OCI-LY7 (cell line): ENCODE measurements at regions not wholly inside any gene's neighbourhood (a gene's known extent, or its start where the extent isn't known, plus 50 kb on each side); places are given as distances from the start of the nearest gene placed in this dataset.

Source experiments
- BruUV-seq: library from RNA; stranded (reverse); fragments of 400-500 nt; replicated peaks from 2 replicates; lab custom pipeline; 2021; lab: Mats Ljungman, UMichigan
- CTCF ChIA-PET: fragments of 300-600 bp; sonication (Branson Sonifier 250); formaldehyde crosslinking; loops from one replicate; lab custom pipeline; 2022; ENCODE audit warnings: antibody characterized with exemption; ENCODE audit not compliant: unreplicated experiment; lab: Charles Lee
- POLR2A ChIA-PET: fragments of 300-600 bp; sonication (Branson Sonifier 250); formaldehyde crosslinking; loops from one replicate; lab custom pipeline; 2022; ENCODE audit warnings: antibody characterized with exemption; lab: Charles Lee
- DNase-seq: peaks from one replicate; pipeline ENCODE4 v3.0.0-alpha.2; 2015; ENCODE audit warnings: low spot score
- H2AFZ ChIP-seq: fragments of 200-600 bp; sonication (generic), shearing (Covaris generic); 2 replicates; pipeline ENCODE4 v1.6.1; 2014; ENCODE audit warnings: mild to moderate bottlenecking, antibody characterized with exemption, low read length, moderate library complexity
- H3K27ac ChIP-seq: fragments of 200-600 bp; sonication (generic); 2 replicates; pipeline ENCODE4 v1.5.1; 2014; ENCODE audit warnings: mixed run types, low read depth, mild to moderate bottlenecking, moderate library complexity, low read length, inconsistent platforms; ENCODE audit not compliant: poor library complexity, severe bottlenecking
- H3K36me3 ChIP-seq: fragments of 200-600 bp; sonication (generic); 2 replicates; pipeline ENCODE4 v1.6.1; 2014; ENCODE audit warnings: mild to moderate bottlenecking, antibody characterized with exemption, low read length, moderate library complexity, mixed read lengths; ENCODE audit not compliant: insufficient read depth
- H3K4me1 ChIP-seq: fragments of 200-600 bp; sonication (generic); 2 replicates; pipeline ENCODE4 v1.5.1; 2014; ENCODE audit warnings: mild to moderate bottlenecking, low read length; ENCODE audit not compliant: insufficient read depth, poor library complexity, severe bottlenecking
- H3K4me2 ChIP-seq: fragments of 200-600 bp; sonication (generic); 2 replicates; pipeline ENCODE4 v1.6.1; 2014; ENCODE audit warnings: mild to moderate bottlenecking, low read length
- H3K4me3 ChIP-seq: fragments of 200-600 bp; sonication (generic); 2 replicates; pipeline ENCODE4 v1.5.1; 2014; ENCODE audit warnings: mild to moderate bottlenecking, low read depth, low read length; ENCODE audit not compliant: poor library complexity, severe bottlenecking
- H3K79me2 ChIP-seq: fragments of 200-600 bp; sonication (generic); 2 replicates; pipeline ENCODE4 v1.6.1; 2016; ENCODE audit warnings: low read depth, mild to moderate bottlenecking, low read length, moderate library complexity, mixed read lengths; ENCODE audit not compliant: insufficient read depth
- H3K9me2 ChIP-seq: fragments of 200-600 bp; sonication (generic); 2 replicates; pipeline ENCODE4 v1.6.1; 2016; ENCODE audit warnings: mild to moderate bottlenecking, low read length, mixed read lengths; ENCODE audit not compliant: insufficient read depth
- H3K9me3 ChIP-seq: fragments of 200-600 bp; sonication (generic); 2 replicates; pipeline ENCODE4 v1.6.1; 2014; ENCODE audit warnings: mild to moderate bottlenecking, mixed run types, low read length, mixed read lengths
- H4K20me1 ChIP-seq: fragments of 200-600 bp; sonication (generic); 2 replicates; pipeline ENCODE4 v1.6.1; 2014; ENCODE audit warnings: mild to moderate bottlenecking, antibody characterized with exemption, low read length, moderate library complexity, mixed read lengths; ENCODE audit not compliant: insufficient read depth
- EZH2phosphoT487 ChIP-seq: fragments of 200-600 bp; sonication (generic); IDR thresholded peaks from 2 replicates; pipeline ENCODE4 v1.6.1; 2018; ENCODE audit warnings: low read depth, borderline replicate concordance, mild to moderate bottlenecking, mixed run types, antibody characterized with exemption, low read length, moderate library complexity, mixed read lengths
- intact Hi-C: fragments of 100-400 bp; cut with micrococcal nuclease; formaldehyde crosslinking; loops from one replicate; pipeline ENCODE4 v1.10.0; 2022; ENCODE audit not compliant: unreplicated experiment
- TF ChIP-seq, protein P1 (sequence below): fragments of 200-600 bp; sonication (generic); conservative IDR thresholded peaks from 2 replicates; pipeline ENCODE4 v1.5.1; 2014; ENCODE audit warnings: mild to moderate bottlenecking, antibody characterized with exemption, low read length, moderate library complexity, mixed read lengths

- CTCF ChIA-PET = no interaction called here
- H3K4me3 ChIP-seq = no peak overlapping the region
- BruUV-seq = no TSS peak
- H3K9me3 ChIP-seq = no peaks in the 10 kb centered on the region
- no peaks in the 10 kb centered on the region for H3K4me1 ChIP-seq
- no peaks in the 10 kb centered on the region for H3K36me3 ChIP-seq
- H3K27ac ChIP-seq = no peak overlapping the region
- no peak overlapping the region for H2AFZ ChIP-seq
- TF ChIP-seq, protein P1, sequence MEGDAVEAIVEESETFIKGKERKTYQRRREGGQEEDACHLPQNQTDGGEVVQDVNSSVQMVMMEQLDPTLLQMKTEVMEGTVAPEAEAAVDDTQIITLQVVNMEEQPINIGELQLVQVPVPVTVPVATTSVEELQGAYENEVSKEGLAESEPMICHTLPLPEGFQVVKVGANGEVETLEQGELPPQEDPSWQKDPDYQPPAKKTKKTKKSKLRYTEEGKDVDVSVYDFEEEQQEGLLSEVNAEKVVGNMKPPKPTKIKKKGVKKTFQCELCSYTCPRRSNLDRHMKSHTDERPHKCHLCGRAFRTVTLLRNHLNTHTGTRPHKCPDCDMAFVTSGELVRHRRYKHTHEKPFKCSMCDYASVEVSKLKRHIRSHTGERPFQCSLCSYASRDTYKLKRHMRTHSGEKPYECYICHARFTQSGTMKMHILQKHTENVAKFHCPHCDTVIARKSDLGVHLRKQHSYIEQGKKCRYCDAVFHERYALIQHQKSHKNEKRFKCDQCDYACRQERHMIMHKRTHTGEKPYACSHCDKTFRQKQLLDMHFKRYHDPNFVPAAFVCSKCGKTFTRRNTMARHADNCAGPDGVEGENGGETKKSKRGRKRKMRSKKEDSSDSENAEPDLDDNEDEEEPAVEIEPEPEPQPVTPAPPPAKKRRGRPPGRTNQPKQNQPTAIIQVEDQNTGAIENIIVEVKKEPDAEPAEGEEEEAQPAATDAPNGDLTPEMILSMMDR = no peak
- no peak for TF ChIP-seq EZH2phosphoT487
- DNase-seq = no peak
- no peaks in the 10 kb centered on the region for H3K9me2 ChIP-seq
- POLR2A ChIA-PET = no interaction called here
- no peaks in the 10 kb centered on the region for H4K20me1 ChIP-seq
- no peak overlapping the region for H3K4me2 ChIP-seq
- H3K79me2 ChIP-seq = no peaks in the 10 kb centered on the region
- intact Hi-C loops = no loop called here
Measured at GRCh38 chr18:30039201-30039600, 1003.3 kb downstream of the DSC3 start.

DNA sequence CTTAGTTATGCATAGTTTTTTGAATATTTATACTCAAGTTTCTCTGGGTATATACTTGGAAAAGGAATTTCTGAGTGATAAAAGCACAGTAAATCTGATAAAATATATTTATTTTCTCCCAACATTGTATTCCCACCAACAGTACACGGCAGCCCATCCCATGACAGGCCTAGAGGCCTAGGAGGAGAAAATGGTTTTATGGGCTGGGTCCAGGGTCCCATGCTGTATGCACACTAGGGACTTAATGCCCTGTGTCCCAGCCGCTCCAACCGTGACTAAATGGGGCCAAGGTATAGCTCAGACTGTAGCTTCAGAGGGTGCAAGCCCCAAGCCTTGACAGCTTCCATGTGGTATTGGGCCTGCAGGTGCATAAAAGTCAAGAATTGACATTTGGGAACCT, 1007.7 kb downstream of the DSC3 start:
- H3K4me1 ChIP-seq = no peaks in the 10 kb centered on the region
- CTCF ChIA-PET = no interaction called here
- no peak overlapping the region for H3K4me3 ChIP-seq
- H3K36me3 ChIP-seq = no peaks in the 10 kb centered on the region
- no peak for TF ChIP-seq EZH2phosphoT487
- TF ChIP-seq, protein P1 = no peak
- no peaks in the 10 kb centered on the region for H3K9me2 ChIP-seq
- no peaks in the 10 kb centered on the region for H3K9me3 ChIP-seq
- H3K27ac ChIP-seq = no peak overlapping the region
- no peak for DNase-seq
- H3K79me2 ChIP-seq = no peaks in the 10 kb centered on the region
- intact Hi-C loops = no loop called here
- H2AFZ ChIP-seq = no peak overlapping the region
- POLR2A ChIA-PET = no interaction called here
- no peak overlapping the region for H3K4me2 ChIP-seq
- H4K20me1 ChIP-seq = no peaks in the 10 kb centered on the region
- no TSS peak for BruUV-seq

DNA sequence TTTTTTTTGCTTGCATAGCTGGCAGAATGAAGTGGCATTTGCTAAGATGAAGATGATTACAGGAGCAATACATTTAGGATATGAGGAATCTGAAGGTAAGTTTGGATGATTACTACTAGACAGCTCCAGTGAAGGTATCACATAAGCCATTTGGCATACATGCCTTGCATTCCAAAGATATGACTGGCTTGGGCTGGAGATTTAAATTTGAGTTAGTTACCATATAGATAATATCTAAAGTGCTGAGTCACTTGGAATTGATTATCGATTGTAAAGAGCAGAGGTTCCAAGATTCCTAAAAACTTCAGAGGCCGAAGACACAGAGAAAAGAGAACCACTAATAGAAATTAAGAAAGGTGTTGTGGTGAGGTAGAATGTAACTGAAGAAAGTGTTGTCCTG, 1026.4 kb downstream of the DSC3 start:
- no peaks in the 10 kb centered on the region for H3K9me3 ChIP-seq

More for the DNA sequence above, 1026.4 kb downstream of the DSC3 start:
- BruUV-seq = no TSS peak
- H3K9me2 ChIP-seq = no peaks in the 10 kb centered on the region
- TF ChIP-seq, protein P1 = no peak
- no peak overlapping the region for H3K4me2 ChIP-seq
- no peak for DNase-seq
- ChIA-PET POLR2A (no interaction called here), CTCF (no interaction called here)
- no peak overlapping the region for H2AFZ ChIP-seq
- no peaks in the 10 kb centered on the region for H3K79me2 ChIP-seq
- H3K4me3 ChIP-seq = no peak overlapping the region
- no peak overlapping the region for H3K27ac ChIP-seq
- no peaks in the 10 kb centered on the region for H4K20me1 ChIP-seq
- H3K4me1 ChIP-seq = no peaks in the 10 kb centered on the region
- intact Hi-C loops = no loop called here
- no peaks in the 10 kb centered on the region for H3K36me3 ChIP-seq
